ENCODE measurements at regions not wholly inside any gene's neighbourhood (a gene's known extent, or its start where the extent isn't known, plus 50 kb on each side); places are given as distances from the start of the nearest gene placed in this dataset.

DNA sequence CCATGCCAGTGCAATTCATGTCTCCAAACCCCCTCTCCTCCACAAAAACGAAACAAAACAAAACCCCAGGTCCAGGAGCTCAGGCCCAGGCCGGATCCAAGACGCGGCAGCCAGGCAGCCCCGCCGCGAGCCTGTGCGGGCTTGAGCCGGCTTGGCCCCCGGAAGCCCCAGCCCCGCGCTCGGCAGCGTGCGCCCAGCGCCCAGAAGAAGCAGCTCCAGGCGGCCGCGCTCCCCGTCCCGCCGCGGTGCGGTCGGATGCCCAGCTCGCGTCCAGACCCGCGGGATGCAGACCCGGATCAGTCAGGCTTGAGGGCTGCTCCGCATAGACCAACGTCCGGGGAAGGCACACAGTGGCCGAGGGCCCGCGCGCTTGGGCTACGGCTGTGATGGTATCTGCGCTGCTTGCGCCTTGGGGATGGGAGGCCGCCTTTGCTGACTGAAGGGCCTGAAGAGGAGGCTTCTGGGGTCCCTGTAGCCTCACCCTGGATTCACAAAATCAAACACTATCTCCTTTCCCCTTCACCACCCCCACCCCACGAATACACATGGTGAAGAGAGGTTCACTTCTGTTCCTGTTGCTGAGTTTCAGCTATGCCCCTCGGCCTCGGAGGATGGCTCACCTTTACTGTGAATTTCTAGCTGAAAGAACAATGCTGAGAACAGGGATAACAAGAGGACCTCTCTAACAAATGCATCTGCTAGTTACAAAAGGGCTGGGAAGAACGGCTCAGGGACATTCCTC lies 79.9 kb upstream of the EN2 start:
- TF ChIP-seq POLR2AphosphoS5 (IDR thresholded peaks at IDR 0.05; ENCODE audit: borderline replicate concordance, low read depth, low read length) (no peak), EZH2 (IDR thresholded peaks at IDR 0.05) (peak; percentile 55)
